ENCODE measurements at regions not wholly inside any gene's neighbourhood (a gene's known extent, or its start where the extent isn't known, plus 50 kb on each side); places are given as distances from the start of the nearest gene placed in this dataset.
"Not testable (repeated sequence)": the region's sequence is repeated elsewhere in the genome, so short reads cannot be mapped to it uniquely, and the experiment has no call there.

DNA sequence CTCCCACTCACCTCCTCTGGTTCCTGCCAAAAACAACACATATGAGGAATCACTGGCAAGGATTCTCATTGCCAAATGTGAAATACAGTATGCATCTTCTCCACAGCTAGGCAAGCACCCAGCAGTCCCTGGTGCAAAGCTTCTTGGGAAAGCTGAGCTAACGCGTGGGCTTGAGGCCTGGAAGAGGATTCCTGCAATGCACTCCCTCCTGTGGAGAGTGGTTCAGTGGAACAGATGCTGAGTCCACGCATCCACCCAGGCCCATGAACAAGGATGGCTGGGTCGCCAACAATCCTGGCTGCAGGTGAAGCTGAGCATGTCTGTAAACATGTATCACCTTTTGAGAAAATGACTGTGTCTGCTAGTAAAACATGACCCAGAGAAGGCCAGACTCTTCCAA, 113.2 kb upstream of the CHST15 start:
- DNase-seq: no peak

DNA sequence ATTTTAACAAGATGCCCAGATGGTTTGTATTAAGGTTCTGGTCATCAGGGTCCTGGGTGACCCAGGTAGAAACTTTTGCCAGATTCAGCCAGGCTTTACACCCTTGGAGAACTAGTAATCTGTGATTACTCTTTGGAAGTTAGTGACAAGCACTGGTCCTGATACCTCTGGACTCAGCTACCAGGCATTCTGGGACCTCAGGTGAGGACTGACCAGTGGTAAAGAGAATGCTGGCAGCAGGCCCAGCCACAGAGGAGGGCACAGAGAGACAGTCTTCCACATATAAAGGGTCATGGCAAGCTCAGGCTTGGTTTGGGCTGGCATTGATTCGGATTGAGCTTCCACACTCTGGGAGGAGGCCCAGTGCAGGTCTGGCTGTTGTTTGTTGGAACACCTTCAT, 112.0 kb upstream of the CHST15 start:
- DNase-seq: no peak

DNA sequence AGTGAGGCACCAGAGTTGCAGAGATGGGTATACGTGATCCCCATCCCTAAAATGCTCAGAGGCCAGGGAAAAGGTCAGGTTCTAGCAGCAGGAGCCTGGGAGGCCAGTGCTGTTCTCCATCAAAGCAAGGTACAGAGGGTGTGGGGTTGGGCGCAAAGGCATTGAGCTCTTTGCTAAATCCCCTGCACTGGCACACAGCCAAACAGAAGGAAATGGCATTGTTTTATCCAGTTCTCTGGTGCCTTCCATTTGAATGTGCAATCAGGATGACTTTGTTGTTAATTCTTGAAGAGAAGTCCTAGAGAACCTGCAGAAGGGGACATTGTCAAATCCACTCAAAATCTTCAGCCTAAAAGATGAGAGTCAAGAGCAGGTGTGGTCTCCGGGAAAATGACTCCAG, 111.3 kb upstream of the CHST15 start:
- no peak for DNase-seq

DNA sequence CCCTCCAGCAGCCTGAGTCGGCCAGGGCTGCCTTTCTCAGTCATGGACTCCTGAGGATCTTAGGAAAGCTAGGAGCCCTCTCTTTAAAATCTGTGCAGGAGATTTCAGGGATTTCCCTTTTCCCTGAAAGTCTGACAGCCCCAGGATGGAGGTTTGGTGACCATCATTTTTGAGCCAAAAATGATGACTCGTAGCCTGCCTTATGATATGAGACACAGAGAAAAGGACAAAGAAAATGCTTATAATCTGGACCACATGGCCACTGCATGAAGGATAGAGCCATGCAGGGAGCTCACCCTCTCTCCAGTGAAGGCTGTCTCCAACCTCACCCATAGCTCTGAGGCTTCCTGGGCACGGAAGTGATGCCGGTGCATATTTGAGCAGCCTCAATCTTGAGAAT, 106.6 kb upstream of the CHST15 start:
- DNase-seq: no peak

DNA sequence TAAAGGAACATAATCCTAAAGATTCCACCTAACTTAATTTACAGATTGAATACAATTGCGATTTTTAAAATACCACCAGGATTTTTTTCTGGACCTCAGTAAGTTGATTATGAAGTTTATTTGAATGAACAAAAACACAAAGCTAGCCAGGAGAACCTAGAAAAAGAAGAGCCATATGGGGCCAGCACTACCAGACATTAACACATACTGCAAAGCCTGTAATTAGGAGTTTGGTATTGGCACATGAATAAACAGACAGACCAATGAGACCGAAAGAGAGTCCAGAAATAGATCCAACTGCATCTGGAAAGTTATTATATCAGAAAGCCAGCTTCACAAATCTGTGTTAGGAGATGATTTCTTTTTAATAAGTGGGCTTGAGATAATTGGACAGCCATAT, 105.5 kb upstream of the CHST15 start:
- no peak for DNase-seq

DNA sequence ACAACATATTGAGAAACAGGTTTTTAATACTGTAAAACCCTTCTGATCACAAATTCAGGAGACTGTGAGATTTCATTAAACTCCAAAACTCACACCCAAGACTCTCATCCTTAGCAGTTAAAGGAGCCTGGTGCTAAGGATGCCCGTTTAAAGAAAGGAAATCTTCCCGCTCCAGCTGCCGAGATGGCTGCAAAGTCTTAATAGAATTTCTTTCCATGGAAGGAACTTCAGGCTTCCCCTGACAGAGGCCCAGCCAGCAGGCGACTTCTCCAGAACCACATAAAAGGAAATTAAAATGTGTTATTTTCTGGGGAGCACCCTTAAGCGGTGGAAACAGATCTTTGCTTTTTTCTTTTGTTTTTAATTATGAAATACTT, 104.7 kb upstream of the CHST15 start:
- DNase-seq: no peak

DNA sequence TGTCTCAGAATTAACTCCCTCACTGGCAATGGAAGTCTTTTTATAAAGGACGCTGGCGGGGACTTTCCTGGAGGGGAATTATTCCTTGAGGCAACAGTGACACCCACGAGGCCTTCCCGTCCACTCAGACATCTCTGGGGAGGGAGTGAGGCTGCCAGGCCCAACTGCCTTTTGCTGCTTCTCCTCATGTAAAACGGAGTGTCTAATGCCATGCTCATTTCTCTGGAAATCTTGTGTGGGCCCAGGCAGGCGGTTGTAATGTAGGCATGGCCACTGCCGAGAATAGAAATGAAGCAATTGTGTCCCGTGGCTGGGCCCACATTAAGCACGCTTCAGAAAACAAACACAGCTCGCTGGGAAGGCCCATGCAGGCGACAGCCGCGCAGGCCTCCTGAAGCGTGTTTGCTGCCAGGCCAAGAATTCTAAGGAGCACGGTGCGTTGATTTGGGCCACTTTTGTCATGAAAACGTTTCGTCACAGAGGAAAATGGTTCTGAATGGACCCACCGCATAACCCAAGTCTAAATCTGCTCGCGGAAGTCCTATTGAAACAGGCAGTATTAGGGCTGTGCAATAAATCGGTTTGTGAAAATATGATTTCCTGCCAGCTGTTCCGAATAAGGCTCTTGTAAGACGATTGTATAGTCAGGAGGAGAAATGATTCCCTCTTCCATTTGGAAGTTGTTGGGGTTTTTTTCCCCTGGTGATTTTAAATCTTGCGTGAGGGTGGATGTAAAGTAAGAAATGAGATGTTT, 104.2 kb upstream of the CHST15 start:
- DNase-seq: no peak

DNA sequence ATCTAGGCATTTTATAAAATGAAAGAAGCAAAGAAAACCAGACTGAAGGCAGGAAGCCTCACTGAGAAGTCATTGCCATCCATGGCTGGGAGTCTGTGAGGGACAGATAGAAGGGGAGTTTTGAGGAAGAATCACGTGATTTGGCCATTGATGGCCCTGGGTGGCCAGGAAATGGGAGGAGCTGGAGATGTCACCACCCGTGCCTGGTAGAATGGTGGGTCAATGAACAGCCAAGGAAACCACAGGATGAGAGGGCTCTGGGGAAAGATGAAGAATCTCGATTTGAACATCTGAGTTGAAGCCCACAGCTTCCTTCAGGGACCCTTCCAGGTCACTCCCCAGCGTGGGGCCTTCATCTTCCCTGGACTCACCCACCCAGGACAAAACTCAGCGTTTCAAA, 103.3 kb upstream of the CHST15 start:
- no peak for DNase-seq

DNA sequence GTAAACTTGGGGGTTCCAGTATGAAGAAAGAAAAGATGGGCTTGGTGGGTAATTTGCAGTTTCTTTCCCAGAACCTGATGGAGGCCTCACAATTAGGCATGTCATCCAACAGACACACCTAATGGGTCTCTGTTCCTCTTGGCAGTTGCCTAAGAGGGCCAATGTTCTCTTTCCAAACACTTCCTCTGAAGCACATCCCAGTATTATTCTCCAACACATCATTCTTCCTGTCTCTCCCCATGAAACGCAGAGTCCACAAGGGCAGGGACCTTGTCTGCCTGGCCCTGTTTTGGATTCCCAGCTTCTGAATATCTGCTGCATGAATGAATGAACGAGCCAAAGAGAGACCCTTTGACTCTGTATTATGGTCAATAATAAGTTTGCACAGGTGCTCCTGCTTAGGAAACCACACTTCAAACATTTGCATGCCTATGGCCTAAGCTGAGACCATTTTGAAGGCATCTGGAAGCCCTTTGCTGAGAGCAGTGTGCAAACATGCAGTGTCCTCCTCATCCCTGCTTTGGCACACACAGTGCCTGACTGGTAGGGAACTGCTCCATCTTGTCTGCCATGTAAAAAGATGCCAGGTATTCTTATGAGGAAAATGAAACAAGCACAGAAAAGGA, 100.9 kb upstream of the CHST15 start:
- no peak for DNase-seq

DNA sequence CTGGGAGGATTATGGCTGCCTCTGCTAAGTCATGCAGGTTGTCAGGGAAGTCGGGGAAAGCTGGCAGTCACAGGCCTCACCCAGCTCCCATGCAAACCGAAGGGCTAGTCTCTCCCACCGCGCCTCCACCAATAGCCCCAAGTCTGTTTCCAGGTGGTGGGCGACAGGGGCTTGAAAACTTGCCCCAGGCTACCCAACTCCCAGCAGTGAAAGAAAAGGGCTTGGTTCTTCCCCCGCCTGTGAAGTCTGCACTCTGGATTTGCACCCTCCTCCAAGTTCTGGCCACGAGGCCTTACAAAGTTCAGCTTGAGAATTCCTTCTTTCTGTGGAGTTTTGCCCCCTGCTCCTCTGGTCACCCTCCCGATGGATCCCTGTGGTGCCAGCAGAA, 99.9 kb upstream of the CHST15 start:
- DNase-seq: no peak

DNA sequence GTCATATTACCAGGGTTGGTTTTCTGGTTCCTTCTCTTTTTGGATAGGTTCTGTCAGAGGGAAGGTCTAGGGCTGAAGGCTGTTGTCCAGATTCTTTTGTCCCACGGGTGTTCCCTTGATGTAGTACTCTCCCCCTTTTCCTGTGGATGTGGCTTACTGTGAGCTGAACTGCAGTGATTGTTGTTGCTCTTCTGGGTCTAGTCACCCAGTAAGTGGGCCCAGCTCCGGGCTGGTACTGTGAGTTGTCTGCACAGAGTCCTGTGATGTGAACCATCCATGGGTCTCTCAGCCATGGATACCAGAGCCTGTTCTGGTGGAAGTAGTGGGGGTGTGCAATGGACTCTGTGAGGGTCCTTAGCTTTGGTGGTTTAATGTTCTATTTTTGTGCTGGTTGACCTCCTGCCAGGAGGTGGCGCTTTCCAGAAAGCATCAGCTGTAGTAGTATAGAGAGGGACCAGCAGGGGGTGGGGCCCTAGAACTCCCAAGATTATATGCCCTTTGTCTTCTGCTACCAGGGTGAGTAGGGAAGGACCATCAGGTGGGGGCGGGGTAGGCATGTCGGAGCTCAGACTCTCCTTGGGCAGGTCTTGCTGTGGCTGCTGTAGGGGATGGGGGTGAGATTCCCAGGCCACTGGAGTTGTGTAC, 99.4 kb upstream of the CHST15 start:
- DNase-seq: not testable (repeated sequence)

DNA sequence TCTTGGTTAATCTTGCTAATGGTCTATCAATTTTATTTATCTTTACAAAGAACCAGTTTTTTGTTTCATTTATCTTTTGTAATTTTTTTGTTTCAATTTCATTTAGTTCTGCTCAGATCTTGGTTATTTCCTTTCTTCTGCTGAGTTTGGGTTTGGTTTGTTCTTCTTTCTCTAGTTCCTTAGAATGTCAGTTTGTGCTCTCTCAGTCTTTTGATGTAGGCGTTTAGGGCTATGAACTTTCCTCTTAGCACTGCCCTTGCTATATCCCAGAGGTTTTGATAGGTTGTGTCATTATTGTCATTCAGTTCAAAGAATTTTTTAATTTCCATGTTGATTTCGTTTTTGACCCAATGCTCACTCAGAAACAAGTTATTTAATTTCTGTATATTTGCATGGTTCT, 97.1 kb upstream of the CHST15 start:
- not testable (repeated sequence) for DNase-seq

DNA sequence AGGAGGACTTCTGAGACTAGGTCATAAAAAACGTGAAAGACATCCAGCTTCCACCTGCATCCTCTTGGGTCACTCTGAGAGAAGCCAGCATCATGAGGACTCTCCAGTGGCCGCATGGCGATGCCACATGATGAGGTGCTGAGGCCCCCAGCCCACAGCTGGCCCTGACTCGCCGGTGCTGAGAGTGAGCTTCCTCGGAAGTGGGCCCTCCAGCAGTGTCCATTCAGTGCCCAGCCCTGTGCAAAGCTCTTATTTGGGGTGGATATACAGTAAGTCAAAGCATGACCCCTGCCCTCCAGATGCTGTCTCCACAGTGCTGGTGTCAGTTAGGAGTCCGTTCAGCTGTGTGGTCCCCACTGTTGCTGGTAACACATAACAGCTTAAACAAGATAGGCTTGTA, 93.6 kb upstream of the CHST15 start:
- no peak for DNase-seq

DNA sequence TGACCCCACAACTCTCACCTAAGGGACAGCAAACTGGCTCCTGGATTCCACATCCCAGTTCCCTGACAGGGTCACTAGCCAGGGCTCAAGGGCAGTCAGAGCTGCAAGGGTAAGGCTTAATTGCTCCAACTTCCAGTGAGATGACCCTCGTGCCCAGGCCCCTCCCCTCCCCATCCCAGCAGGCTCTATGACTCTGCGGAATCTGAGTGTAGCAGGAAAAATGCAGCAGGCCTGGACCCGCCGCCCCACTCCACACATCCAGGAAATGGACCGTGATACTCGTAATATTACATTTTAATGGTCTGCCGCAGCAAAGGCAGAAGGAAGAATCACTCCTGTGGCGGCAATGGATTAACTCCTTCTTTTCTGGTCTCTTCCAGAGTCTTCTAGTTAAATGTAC, 91.7 kb upstream of the CHST15 start:
- DNase-seq: no peak

DNA sequence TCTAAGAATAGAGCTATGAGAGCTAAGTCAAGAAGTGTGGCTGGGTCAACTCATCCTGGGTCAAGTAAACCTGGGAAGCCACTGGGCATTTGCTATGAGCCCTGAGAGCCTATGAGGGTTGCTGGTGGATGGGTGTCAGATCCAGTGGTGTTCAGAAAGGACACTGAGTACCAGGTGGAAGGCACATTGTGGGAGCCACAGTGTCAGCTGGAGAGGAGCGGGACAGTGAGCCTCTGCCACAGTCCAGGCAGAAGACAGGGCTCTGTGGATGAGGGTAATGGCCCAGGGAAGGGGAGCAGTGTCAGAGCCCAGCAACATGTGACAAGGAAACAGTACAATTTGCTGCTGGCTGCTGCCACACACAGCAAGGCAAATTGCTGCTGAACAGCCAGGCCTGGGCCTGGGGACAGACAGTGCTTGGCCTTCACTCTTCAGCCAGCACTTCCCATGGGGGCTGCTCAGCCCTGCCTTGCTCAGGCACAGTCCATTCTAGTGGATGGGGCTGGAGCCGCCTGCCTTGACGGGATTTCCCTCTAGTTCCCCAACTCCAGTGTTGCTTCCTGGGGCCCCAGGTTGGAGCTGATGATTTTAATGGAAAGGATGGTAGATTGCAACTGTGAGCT, 90.9 kb upstream of the CHST15 start:
- DNase-seq: no peak

DNA sequence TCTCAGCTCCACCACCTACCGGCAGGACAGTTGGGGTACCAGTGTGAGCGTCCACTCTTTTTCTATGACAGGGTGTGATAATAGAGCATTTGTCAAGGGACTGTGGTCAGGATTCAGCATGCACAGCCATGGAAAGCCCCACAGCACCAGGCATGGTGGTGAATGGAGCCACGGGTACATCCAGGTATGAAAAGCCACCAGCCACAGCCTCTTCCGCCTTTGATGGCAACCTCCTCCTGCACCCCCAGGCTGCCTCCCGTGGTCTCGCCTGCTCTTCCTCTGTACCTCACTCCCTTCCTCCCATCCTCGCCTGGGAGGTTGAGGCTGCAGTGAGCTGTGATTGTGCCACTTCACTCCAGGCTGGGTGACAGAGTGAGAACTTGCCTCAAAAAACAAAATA, 90.2 kb upstream of the CHST15 start:
- no peak for DNase-seq

DNA sequence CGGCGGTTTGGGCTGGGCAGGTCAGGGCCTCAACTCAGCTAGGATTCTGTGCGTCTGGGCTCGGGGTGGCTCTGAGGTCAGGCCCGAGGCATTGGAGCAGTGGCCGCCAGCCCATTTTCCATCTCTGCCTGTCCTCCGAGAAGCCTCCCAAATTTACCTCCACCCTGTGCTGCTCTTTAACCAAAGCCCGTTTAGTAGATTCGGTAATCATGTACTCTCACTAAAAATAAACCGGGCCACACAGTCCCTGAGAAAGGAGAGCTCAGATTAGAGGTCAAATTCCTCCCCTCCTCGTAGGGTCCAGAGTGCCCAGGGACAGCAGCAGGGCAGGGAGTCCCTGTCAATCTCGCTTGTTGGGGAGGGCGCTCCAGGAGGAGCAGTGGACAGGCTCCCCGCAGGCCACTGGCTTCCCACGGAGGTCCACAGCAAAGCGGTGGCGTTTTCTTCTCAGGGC, 88.7 kb upstream of the CHST15 start:
- DNase-seq: no peak

DNA sequence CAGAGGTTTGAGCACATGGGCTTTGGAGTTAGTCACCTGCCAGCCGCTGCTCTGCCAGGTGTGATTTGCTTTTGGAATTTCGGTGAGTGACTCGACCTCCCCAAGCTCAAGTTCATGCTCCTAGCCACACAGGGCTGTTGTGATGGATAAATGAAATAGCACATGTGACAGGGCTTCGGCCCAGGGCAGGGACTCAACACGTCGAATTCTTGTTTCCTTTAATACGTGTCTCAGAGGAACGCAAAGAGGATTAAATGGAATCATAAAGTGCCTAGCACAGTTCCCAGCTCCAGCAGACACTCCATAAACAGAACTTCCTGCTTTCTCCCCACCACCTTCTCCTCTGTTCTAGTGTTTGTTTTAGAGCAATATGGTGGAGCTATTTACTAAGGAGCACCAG, 88.3 kb upstream of the CHST15 start:
- no peak for DNase-seq

DNA sequence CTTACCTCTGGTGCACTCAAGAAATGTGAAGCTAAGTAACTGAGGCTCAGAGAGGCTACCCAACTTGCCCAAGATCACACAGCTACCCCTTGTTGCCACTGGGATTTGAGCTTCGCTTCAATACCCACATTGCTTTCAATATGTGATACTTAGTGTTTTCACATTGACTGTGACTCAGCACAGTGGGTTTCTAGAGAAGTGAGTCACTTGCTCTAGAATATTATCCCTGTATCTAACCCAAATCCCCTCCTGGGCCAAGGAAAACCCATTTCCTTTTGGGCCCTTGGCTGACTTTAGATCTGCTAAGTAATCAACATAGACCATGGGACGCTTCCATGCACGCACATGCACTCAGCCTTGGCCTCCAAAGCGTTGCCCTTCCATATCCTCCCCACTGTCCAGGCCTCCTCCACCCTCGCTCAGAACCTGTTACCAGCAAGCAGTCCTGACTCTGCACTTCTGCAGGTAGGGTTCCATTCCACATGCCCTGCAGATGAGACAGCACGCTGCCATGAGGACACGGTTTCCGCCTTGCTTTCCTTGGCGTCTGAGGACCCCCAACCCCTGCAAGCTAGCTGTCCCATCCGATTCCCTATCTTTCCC, 87.7 kb upstream of the CHST15 start:
- DNase-seq: no peak

DNA sequence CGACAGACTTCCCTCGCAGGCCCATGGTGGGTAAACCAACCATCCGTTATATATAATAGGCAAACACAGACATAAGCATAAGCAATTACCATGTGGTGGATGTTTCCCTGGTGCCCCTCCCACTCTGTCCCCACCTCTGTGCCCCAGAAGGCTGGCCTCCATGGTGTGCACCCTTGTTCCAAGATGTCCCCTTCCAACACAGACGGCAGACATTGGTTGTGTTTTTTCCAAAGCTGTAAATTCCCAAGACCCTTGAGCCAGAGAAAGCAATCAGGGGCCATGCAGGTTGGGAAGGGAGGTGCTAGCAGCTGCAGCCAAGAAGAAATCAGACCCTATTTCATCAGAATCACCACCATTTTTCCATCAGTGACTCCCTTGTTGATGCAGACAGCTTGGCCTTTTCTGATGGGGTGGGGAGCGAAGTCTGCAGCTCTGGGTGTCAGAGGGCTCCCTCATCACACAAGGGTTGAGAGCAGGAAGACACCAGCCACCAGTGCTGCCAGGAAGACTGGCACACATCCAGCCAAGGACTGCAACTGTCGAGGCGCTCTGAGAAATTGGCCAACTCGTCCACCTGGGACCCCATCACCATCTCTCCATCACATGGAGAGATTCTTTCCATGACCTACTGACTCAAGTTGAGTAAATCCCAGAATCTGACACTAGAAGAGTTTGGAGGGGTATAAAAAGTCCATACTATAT, 86.8 kb upstream of the CHST15 start:
- DNase-seq: no peak

DNA sequence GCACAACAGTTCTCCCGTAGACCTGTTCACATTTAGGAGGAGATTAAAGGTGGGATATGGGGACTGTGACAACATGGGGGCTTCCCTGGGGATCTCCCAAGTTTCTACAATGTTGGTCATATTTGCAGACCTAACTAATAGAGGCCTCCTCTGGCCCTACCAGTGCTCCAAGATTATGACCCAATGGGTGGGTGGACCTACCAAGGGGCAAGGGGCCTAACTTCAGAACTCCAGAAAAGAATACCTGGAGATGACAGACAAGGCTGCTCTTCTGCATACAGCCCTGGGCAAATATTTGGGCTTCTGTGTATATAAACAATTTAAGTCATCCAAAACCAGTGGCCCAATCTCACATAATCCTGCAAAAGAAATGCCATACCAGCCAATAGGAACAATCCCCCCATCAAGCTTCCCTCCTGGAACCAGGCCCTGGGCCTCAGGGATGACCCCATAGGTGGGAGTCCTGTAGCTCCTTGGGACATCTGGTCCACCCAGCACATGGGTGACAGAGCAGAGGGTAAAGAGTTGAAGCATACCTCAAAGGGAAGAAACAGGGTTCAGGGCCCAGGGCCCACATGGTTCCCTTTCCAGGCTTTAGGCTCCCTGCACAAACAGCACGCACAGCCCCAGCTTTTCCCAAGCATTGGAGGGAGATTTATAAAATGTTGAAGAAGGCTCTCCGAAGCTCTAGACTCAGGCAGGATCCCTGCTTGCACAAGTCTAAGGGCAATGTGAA, 86.1 kb upstream of the CHST15 start:
- no peak for DNase-seq

DNA sequence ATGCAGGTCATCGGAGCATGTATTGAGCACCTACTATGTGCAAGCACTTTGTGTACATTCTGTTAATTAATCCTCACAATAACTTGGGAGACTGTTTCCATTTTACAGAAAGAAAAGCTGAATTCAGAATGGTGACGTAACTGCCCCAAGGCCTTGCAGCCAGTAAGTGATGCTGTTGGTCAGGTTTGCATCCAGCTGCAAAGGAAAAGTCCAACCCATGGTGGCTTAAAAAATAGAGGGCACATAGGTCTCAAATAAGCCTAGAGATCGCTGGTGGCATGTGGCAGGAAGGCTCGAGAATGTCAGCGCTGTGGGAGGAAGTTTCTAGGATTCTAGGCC, 83.8 kb upstream of the CHST15 start:
- DNase-seq: no peak

All from MV-4-11 (cell line).